GM23248 (cell line): ENCODE measurements at regions not wholly inside any gene's neighbourhood (a gene's known extent, or its start where the extent isn't known, plus 50 kb on each side); places are given as distances from the start of the nearest gene placed in this dataset.

Experiments
- DNase-seq: peaks from one replicate; pipeline ENCODE4 v3.0.0-alpha.2; 2015
- H2AFZ ChIP-seq: fragments of 200-600 bp; sonication (generic); 2 replicates; pipeline ENCODE4 v1.6.1; 2016; ENCODE audit warnings: antibody characterized with exemption
- H3F3A ChIP-seq: fragments of 200-600 bp; sonication (generic); 2 replicates; pipeline ENCODE4 v1.6.1; 2016; ENCODE audit warnings: mild to moderate bottlenecking, antibody characterized with exemption, mixed run types; ENCODE audit not compliant: insufficient read depth
- H3K27ac ChIP-seq: fragments of 200-600 bp; sonication (generic); 2 replicates; pipeline ENCODE4 v1.5.1; 2016; ENCODE audit warnings: mild to moderate bottlenecking
- H3K27me3 ChIP-seq: fragments of 200-600 bp; sonication (generic); replicated peaks from 2 replicates; pipeline ENCODE4 v1.6.1; 2016; ENCODE audit warnings: mild to moderate bottlenecking; ENCODE audit not compliant: insufficient read depth
- H3K36me3 ChIP-seq: fragments of 200-600 bp; sonication (generic); 2 replicates; pipeline ENCODE4 v1.6.1; 2016; ENCODE audit warnings: low read depth, mild to moderate bottlenecking
- H3K4me1 ChIP-seq: fragments of 200-600 bp; sonication (generic); 2 replicates; pipeline ENCODE4 v1.6.1; 2016; ENCODE audit warnings: mild to moderate bottlenecking; ENCODE audit not compliant: insufficient read depth
- H3K4me2 ChIP-seq: fragments of 200-600 bp; sonication (generic); one replicate; pipeline ENCODE4 v1.6.1; 2016; ENCODE audit warnings: mild to moderate bottlenecking; ENCODE audit not compliant: unreplicated experiment
- H3K4me3 ChIP-seq: fragments of 200-600 bp; sonication (generic); 2 replicates; pipeline ENCODE4 v1.5.1; 2016; ENCODE audit warnings: mild to moderate bottlenecking
- H3K79me2 ChIP-seq: fragments of 200-600 bp; sonication (generic); 2 replicates; pipeline ENCODE4 v1.6.1; 2016; ENCODE audit warnings: mild to moderate bottlenecking; ENCODE audit not compliant: insufficient read depth
- H3K9ac ChIP-seq: fragments of 200-600 bp; sonication (generic); 2 replicates; pipeline ENCODE4 v1.6.1; 2016; ENCODE audit warnings: mild to moderate bottlenecking
- H3K9me2 ChIP-seq: fragments of 200-600 bp; sonication (generic); 2 replicates; pipeline ENCODE4 v1.6.1; 2016; ENCODE audit warnings: mixed run types, mild to moderate bottlenecking, moderate library complexity; ENCODE audit not compliant: insufficient read depth
- H3K9me3 ChIP-seq: fragments of 200-600 bp; sonication (generic); one replicate; pipeline ENCODE4 v1.6.1; 2017; ENCODE audit warnings: low read depth
- H4K20me1 ChIP-seq: fragments of 200-600 bp; sonication (generic); 2 replicates; pipeline ENCODE4 v1.6.0; 2016; ENCODE audit not compliant: insufficient read depth
- EZH2 ChIP-seq: fragments of 200-600 bp; sonication (generic); IDR thresholded peaks from 2 replicates; pipeline ENCODE4 v1.6.1; 2018; ENCODE audit warnings: antibody characterized with exemption, mild to moderate bottlenecking; ENCODE audit not compliant: insufficient read depth, poor library complexity, severe bottlenecking
- EZH2phosphoT487 ChIP-seq: fragments of 200-600 bp; sonication (generic); IDR thresholded peaks from 2 replicates; pipeline ENCODE4 v1.6.1; 2018; ENCODE audit warnings: antibody characterized with exemption, moderate library complexity, mild to moderate bottlenecking, low read depth; ENCODE audit not compliant: insufficient read depth
- WGBS, 2 experiments: methylation state at CpG; one replicate each; pipeline ENCODE4 v1.1.6; 2015 to 2017; ENCODE audit warnings: low lambda C conversion rate in 2 of 2, low coverage in 1 of 2; ENCODE audit errors: missing lambda C conversion rate in 2 of 2; 5-methylcytosine and 5-hydroxymethylcytosine counted together
- in situ Hi-C: fragments of 300-500 bp; cut with MboI; formaldehyde crosslinking; loops from 2 replicates; pipeline ENCODE4 v1.15.0; 2020

DNA sequence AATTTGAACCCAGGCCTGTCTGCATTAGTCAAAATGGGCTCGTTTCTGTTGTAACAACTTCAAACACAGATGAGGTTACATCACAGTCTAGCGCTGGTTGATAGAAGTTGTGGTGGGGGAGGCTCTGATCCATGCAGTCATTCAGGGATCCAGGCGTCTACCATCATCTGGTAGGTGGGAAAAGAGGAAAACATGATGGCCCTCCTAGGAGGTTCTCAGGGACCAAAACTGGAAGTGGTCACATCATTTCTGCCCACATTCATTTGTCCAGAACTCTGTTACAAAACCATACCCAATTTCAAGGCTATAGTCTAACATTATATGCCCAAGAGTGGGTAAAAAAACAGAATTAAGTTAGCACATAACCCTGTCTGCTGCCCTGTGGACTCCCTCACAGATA lies 135.1 kb downstream of the PHETA1 start:
- in situ Hi-C loops = no loop called here
- Histone ChIP-seq H3F3A (no peaks in the 10 kb centered on the region), H3K4me3 (no peak overlapping the region), H3K36me3 (no peaks in the 10 kb centered on the region), H3K79me2 (no peaks in the 10 kb centered on the region), H2AFZ (no peak overlapping the region), H3K27me3 (peaks cover 9% of the 10 kb centered on the region), H3K9ac (no peak overlapping the region), H3K9me3 (no peaks in the 10 kb centered on the region), H3K4me2 (no peak overlapping the region), H4K20me1 (no peaks in the 10 kb centered on the region), H3K27ac (no peak overlapping the region), H3K9me2 (no peaks in the 10 kb centered on the region), H3K4me1 (no peaks in the 10 kb centered on the region)
- no peak for TF ChIP-seq EZH2phosphoT487
- TF ChIP-seq EZH2 = no peak
- DNase-seq = no peak
- WGBS, 2 experiments = 34 to 43% methylated on average over 3 of the region's 3 CpGs

DNA sequence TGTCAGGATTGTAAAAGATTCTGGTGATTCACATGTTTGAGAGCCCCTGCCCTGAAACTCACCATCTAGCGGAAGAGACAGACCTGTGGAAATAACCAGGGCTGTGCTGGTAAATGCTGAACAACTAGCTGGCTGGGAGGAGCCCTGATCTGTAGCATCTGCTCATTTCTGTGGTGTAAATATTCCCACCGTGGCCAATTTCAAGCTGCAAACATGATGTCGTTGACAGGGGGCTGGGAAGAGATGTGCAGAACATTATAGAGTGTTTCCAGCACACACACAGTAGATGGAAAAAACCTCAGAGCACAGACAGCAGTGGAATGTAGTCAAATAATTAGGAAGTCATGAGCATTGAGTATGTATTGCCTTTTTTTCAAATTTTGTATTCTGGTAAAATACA lies 138.2 kb downstream of the PHETA1 start:
- 16 to 20% methylated on average over 3 of the region's 3 CpGs for WGBS, 2 experiments
- Histone ChIP-seq H3K27me3 (no peaks in the 10 kb centered on the region), H3K4me2 (no peak overlapping the region), H3K9me2 (no peaks in the 10 kb centered on the region), H2AFZ (no peak overlapping the region), H3F3A (no peaks in the 10 kb centered on the region), H4K20me1 (no peaks in the 10 kb centered on the region), H3K4me3 (no peak overlapping the region), H3K79me2 (no peaks in the 10 kb centered on the region), H3K27ac (no peak overlapping the region), H3K9me3 (no peaks in the 10 kb centered on the region), H3K4me1 (no peaks in the 10 kb centered on the region), H3K36me3 (no peaks in the 10 kb centered on the region), H3K9ac (no peak overlapping the region)
- in situ Hi-C loops = no loop called here
- DNase-seq = no peak
- no peak for TF ChIP-seq EZH2
- no peak for TF ChIP-seq EZH2phosphoT487

DNA sequence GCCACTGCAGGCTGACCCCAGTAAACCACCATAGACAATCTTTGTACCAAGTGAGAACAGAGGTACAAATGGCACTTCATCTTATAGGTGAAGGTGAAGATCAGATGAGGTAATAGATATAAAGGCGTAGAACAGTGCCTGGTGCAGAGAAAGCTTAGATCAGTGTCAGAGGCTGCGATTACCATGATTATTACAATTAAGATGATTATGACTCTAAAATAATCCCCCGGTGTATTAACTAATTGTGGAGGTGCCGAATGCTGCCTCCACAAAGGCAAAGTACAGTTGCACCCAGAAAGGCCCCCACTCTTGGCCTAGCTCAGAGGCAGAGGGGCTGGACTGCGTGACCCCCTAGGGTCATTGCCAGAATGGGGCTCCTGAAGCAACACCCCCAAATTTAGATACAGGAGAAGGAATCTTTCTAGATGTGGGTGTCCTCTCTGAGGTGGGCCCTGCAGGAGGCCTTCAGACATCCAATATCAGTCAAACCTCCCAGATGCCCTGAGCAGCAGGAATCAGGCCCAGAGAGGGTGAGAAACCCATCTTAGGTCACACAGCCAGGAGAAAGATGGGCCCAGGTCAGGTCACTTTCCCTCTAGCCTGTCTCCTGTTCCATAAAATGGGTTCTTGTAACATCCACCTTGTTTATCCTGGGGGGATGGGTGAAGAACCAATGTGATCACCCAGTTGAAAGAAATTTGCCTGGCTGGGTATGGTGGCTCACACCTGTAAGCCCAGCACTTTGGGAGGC lies 139.8 kb downstream of the PHETA1 start:
- Histone ChIP-seq H3K4me3 (no peak overlapping the region), H2AFZ (no peak overlapping the region), H3K4me2 (no peak overlapping the region), H3K9ac (no peak overlapping the region), H3K9me2 (no peaks in the 10 kb centered on the region), H3K9me3 (no peaks in the 10 kb centered on the region), H3K79me2 (no peaks in the 10 kb centered on the region), H3K36me3 (no peaks in the 10 kb centered on the region), H4K20me1 (no peaks in the 10 kb centered on the region), H3K4me1 (no peaks in the 10 kb centered on the region), H3K27ac (no peak overlapping the region), H3F3A (no peaks in the 10 kb centered on the region), H3K27me3 (no peaks in the 10 kb centered on the region)
- no peak for DNase-seq
- TF ChIP-seq EZH2 (no peak), EZH2phosphoT487 (no peak)
- in situ Hi-C loops = no loop called here
- 46 to 49% methylated on average over 5 of the region's 5 CpGs for WGBS, 2 experiments

DNA sequence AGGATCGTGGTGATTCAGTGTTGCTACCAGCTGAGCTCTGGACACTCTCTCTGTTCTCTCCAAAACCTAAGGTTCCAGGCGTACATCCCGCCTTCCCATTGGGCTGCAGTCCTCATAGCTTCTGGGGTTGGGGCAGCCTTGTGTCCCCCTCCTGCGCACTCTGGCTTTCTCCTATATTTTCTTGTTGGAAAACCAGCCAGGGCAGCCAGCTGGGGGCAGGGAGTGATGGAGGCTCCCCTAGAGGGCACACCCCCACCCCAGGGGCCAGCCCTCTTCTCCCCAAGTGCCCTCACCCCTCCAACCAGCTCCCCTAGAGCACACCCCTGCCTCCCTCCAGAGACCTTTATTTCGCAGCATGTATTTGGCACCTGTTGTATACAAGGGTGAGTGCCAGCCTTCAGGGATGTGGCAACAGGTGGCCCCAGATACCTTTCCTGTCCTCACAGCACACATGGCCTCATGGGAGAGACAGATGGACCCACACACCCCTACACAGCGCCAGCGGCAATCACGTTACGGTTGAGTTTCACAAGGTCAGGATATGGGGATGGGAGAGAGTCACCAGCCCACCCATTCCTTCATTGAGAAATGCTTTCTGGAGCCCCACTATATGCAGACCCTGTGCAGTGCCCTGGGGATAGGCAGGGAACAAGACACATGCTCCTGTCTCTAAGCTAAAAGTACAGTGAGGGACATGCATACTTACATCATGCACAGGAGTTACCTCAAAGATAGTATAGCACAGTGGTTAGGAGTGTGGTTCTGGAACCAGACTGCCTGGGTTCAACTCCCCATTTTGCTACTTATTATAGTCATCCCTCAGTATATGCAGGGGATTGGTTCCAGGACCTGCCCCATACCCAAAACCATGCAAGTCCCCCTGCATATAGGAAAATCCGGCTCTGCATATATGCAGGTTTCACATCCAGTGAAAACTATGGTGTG lies 141.1 kb downstream of the PHETA1 start:
- Histone ChIP-seq H2AFZ (no peak overlapping the region), H3F3A (no peaks in the 10 kb centered on the region), H3K79me2 (no peaks in the 10 kb centered on the region), H3K4me3 (no peak overlapping the region), H3K27ac (no peak overlapping the region), H3K4me1 (no peaks in the 10 kb centered on the region), H3K4me2 (no peak overlapping the region), H3K9me2 (no peaks in the 10 kb centered on the region), H3K27me3 (no peaks in the 10 kb centered on the region), H3K36me3 (no peaks in the 10 kb centered on the region), H3K9me3 (no peaks in the 10 kb centered on the region), H3K9ac (no peak overlapping the region), H4K20me1 (no peaks in the 10 kb centered on the region)
- TF ChIP-seq EZH2phosphoT487 (no peak), EZH2 (no peak)
- in situ Hi-C loops = no loop called here
- no peak for DNase-seq
- 51 to 57% methylated on average over 10 of the region's 10 CpGs for WGBS, 2 experiments
